Fibroblast of lung (primary cell): ENCODE measurements at regions not wholly inside any gene's neighbourhood (a gene's known extent, or its start where the extent isn't known, plus 50 kb on each side); places are given as distances from the start of the nearest gene placed in this dataset.

Source experiments
- DNase-seq, 2 donors: peaks; one replicate each; pipeline versions ENCODE4 v3.0.0 to v3.0.0-alpha.2; 2010; ENCODE audit warnings: low read depth in 2 of 2
- H2AFZ ChIP-seq: 2 replicates; pipeline ENCODE4 v1.5.1; 2012; ENCODE audit warnings: low read length, control low read depth, inconsistent platforms
- H3K27ac ChIP-seq: 2 replicates; pipeline ENCODE4 v1.5.1; 2011; ENCODE audit warnings: low read length, control low read depth; ENCODE audit not compliant: insufficient read depth
- H3K27me3 ChIP-seq: 2 replicates; pipeline ENCODE4 v1.5.1; 2011; ENCODE audit warnings: mild to moderate bottlenecking, low read length; ENCODE audit not compliant: control insufficient read depth, insufficient read depth
- H3K36me3 ChIP-seq: 2 replicates; pipeline ENCODE4 v1.5.1; 2011; ENCODE audit warnings: low read length; ENCODE audit not compliant: control insufficient read depth, insufficient read depth
- H3K4me1 ChIP-seq: 2 replicates; pipeline ENCODE4 v1.5.1; 2011; ENCODE audit warnings: low read length; ENCODE audit not compliant: control insufficient read depth, insufficient read depth; ENCODE audit errors: extremely low read depth
- H3K4me2 ChIP-seq: 2 replicates; pipeline ENCODE4 v1.5.1; 2011; ENCODE audit warnings: low read length, control low read depth; ENCODE audit not compliant: insufficient read depth; ENCODE audit errors: extremely low read depth
- H3K4me3 ChIP-seq, 4 experiments: fragments of 200-600 bp in 1 of 4; sonication (generic) in 1 of 4; replicated peaks in 1 of 4; 2 replicates each; pipeline ENCODE4 v1.5.1; 2011 to 2016; ENCODE audit warnings: low read length in 4 of 4, low read depth in 3 of 4, mild to moderate bottlenecking in 3 of 4, control low read depth in 2 of 4, inconsistent platforms in 1 of 4, mixed read lengths in 1 of 4; ENCODE audit not compliant: insufficient read depth in 1 of 4; ENCODE audit errors: control extremely low read depth in 1 of 4
- H3K79me2 ChIP-seq: 2 replicates; pipeline ENCODE4 v1.5.1; 2012; ENCODE audit warnings: mild to moderate bottlenecking, low read length, inconsistent platforms; ENCODE audit not compliant: control insufficient read depth, insufficient read depth
- H3K9ac ChIP-seq: 2 replicates; pipeline ENCODE4 v1.5.1; 2011; ENCODE audit warnings: mild to moderate bottlenecking, low read length, control low read depth; ENCODE audit not compliant: insufficient read depth
- H3K9me3 ChIP-seq: 2 replicates; pipeline ENCODE4 v1.5.1; 2012; ENCODE audit warnings: low read depth, low read length; ENCODE audit not compliant: control insufficient read depth, insufficient read depth
- H4K20me1 ChIP-seq: 2 replicates; pipeline ENCODE4 v1.5.1; 2011; ENCODE audit warnings: low read length; ENCODE audit not compliant: control insufficient read depth, insufficient read depth; ENCODE audit errors: extremely low read depth
- CTCF ChIP-seq, 2 donors: IDR thresholded peaks in 1 of 2; conservative IDR thresholded peaks in 1 of 2; 1 replicate in 1 of 2; 2 replicates in 1 of 2; pipeline ENCODE4 v1.5.1; 2011 to 2012; ENCODE audit warnings: low read length in 2 of 2, control low read depth in 1 of 2, inconsistent platforms in 1 of 2, low read depth in 1 of 2, mild to moderate bottlenecking in 1 of 2
- EZH2 ChIP-seq: IDR thresholded peaks from 2 replicates; pipeline ENCODE4 v1.5.1; 2012; ENCODE audit warnings: low read length, control low read depth, mild to moderate bottlenecking; ENCODE audit errors: missing control alignments

- H3K27ac ChIP-seq: no peak overlapping the region
- no peaks in the 10 kb centered on the region for H3K79me2 ChIP-seq
- TF ChIP-seq EZH2 (no peak), CTCF (conservative IDR thresholded peaks at IDR 0.05 in 1 of 2, IDR thresholded peaks at IDR 0.05 in 1 of 2; ENCODE audit: low read depth in 1 of 2, low read length in 2 of 2) (no peak)
- no peak for DNase-seq
- no peak overlapping the region for H3K4me2 ChIP-seq
- no peaks in the 10 kb centered on the region for H4K20me1 ChIP-seq
- H3K4me1 ChIP-seq: peaks cover 2% of the 10 kb centered on the region
- H2AFZ ChIP-seq: no peak overlapping the region
- no peak overlapping the region for H3K9ac ChIP-seq
- H3K36me3 ChIP-seq: no peaks in the 10 kb centered on the region
- no peaks in the 10 kb centered on the region for H3K9me3 ChIP-seq
- no peaks in the 10 kb centered on the region for H3K27me3 ChIP-seq
- H3K4me3 ChIP-seq: no peak overlapping the region
These were observed 149.9 kb upstream of the GALNT15 start for GRCh38 chr3:16024548-16024947.

GRCh38 chr3:16026753-16027152 lies 147.7 kb upstream of the GALNT15 start:
- Histone ChIP-seq H3K27ac (no peak overlapping the region), H2AFZ (peak overlapping the region; percentile 27), H3K4me2 (peak overlapping the region; percentile 33), H3K79me2 (no peaks in the 10 kb centered on the region), H3K9ac (no peak overlapping the region), H3K4me3 (no peak overlapping the region), H3K4me1 (peaks cover 2% of the 10 kb centered on the region), H3K36me3 (no peaks in the 10 kb centered on the region), H3K27me3 (no peaks in the 10 kb centered on the region), H4K20me1 (no peaks in the 10 kb centered on the region), H3K9me3 (no peaks in the 10 kb centered on the region)
- TF ChIP-seq EZH2 (no peak), CTCF (conservative IDR thresholded peaks at IDR 0.05 in 1 of 2, IDR thresholded peaks at IDR 0.05 in 1 of 2; ENCODE audit: low read depth in 1 of 2, low read length in 2 of 2) (no peak)
- peak; percentile 39 to 65 for DNase-seq

DNA sequence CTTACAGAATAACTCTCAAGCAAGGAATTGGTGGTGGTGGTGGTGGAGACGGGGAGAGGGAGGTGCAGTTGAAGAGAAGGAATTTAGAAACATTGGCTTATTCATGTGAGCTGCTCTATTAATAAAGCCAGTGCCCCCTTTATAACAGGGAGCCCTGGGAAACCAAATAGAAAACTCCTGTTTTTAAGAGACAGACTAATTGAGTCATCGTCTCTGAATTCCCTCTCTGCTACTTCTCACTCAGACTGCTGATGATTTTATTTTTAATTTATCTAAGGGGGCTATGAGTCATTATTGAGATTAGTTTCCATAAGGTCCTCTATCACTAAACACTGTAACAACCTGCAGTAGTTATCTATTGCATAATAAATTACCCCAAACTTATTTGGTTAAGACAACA lies 145.9 kb upstream of the GALNT15 start:
- Histone ChIP-seq H3K9ac (no peak overlapping the region), H3K27ac (no peak overlapping the region), H3K79me2 (no peaks in the 10 kb centered on the region), H4K20me1 (no peaks in the 10 kb centered on the region), H3K4me1 (peaks cover 2% of the 10 kb centered on the region), H3K9me3 (no peaks in the 10 kb centered on the region), H3K27me3 (no peaks in the 10 kb centered on the region), H3K36me3 (no peaks in the 10 kb centered on the region), H3K4me2 (no peak overlapping the region), H3K4me3 (no peak overlapping the region), H2AFZ (no peak overlapping the region)
- TF ChIP-seq CTCF (conservative IDR thresholded peaks at IDR 0.05 in 1 of 2, IDR thresholded peaks at IDR 0.05 in 1 of 2; ENCODE audit: low read depth in 1 of 2, low read length in 2 of 2): no peak
- TF ChIP-seq EZH2: no peak
- peak in 1 of 2 donors; percentile 92 for DNase-seq
